Esophagus muscularis mucosa (tissue), 4 donors: ENCODE measurements at regions not wholly inside any gene's neighbourhood (a gene's known extent, or its start where the extent isn't known, plus 50 kb on each side); places are given as distances from the start of the nearest gene placed in this dataset.

ENCODE experiments used
- DNase-seq: peaks from one replicate; pipeline ENCODE4 v3.0.0-alpha.2; 2017; ENCODE audit errors: extremely low spot score
- H3K27ac ChIP-seq, 4 donors: fragments of 200-600 bp; sonication (generic); replicated peaks in 1 of 4; 1 replicate in 3 of 4; 2 replicates in 1 of 4; pipeline ENCODE4 v1.5.1; 2016 to 2019; ENCODE audit warnings: mild to moderate bottlenecking in 1 of 4
- H3K27me3 ChIP-seq, 4 donors: fragments of 200-600 bp; sonication (generic); one replicate each; pipeline versions ENCODE4 v1.5.1 to v1.6.0; 2016 to 2019
- H3K36me3 ChIP-seq, 4 donors: fragments of 200-600 bp; sonication (generic); one replicate each; pipeline ENCODE4 v1.5.1; 2016 to 2019
- H3K4me1 ChIP-seq, 4 donors: fragments of 200-600 bp; sonication (generic); one replicate each; pipeline ENCODE4 v1.5.1; 2016 to 2019
- H3K4me3 ChIP-seq, 4 donors: fragments of 200-600 bp; sonication (generic); 1 replicate in 2 of 4; 2 replicates in 2 of 4; pipeline ENCODE4 v1.5.1; 2016 to 2019; ENCODE audit warnings: mild to moderate bottlenecking in 4 of 4, moderate library complexity in 1 of 4
- H3K9me3 ChIP-seq, 4 donors: fragments of 200-600 bp; sonication (generic); 1 replicate in 3 of 4; 2 replicates in 1 of 4; pipeline ENCODE4 v1.5.1; 2016 to 2019
- CTCF ChIP-seq, 3 experiments: fragments of 200-600 bp in 2 of 3; fragments of 450-650 bp in 1 of 3; sonication (generic) in 2 of 3; IDR thresholded peaks; one replicate each; pipeline ENCODE4 v1.5.1; 2017 to 2019; ENCODE audit warnings: antibody characterized with exemption in 3 of 3, mild to moderate bottlenecking in 2 of 3, moderate library complexity in 1 of 3
- EP300 ChIP-seq: sonication (generic); formaldehyde crosslinking; IDR thresholded peaks from one replicate; pipeline ENCODE4 v1.6.1; 2017; ENCODE audit warnings: antibody characterized with exemption
- POLR2A ChIP-seq: fragments of 450-650 bp; IDR thresholded peaks from one replicate; pipeline ENCODE4 v1.6.1; 2017; ENCODE audit warnings: antibody characterized with exemption, moderate library complexity, mild to moderate bottlenecking, low read depth
- POLR2AphosphoS5 ChIP-seq, 2 donors: sonication (generic); formaldehyde crosslinking; IDR thresholded peaks; one replicate each; pipeline ENCODE4 v1.6.1; 2017; ENCODE audit warnings: antibody characterized with exemption in 2 of 2
- WGBS: methylation state at CpG from one replicate; pipeline ENCODE4 v1.1.5; 2018; 5-methylcytosine and 5-hydroxymethylcytosine counted together
- intact Hi-C: fragments of 100-400 bp; cut with DNase I; formaldehyde crosslinking; loops from one replicate; pipeline ENCODE4 v1.15.1; 2023

GRCh38 chr11:23564370-23564769, 704.1 kb upstream of the CCDC179 start:
- no peaks in the 10 kb centered on the region for H3K4me1 ChIP-seq
- WGBS, result 71% methylated on average over 2 of the region's 2 CpGs
- H3K27ac ChIP-seq, result no peak overlapping the region
- no peaks in the 10 kb centered on the region for H3K9me3 ChIP-seq
- intact Hi-C loops, result no loop called here
- no peaks in the 10 kb centered on the region for H3K27me3 ChIP-seq
- DNase-seq, result no peak
- H3K36me3 ChIP-seq, result no peaks in the 10 kb centered on the region
- no peak for TF ChIP-seq EP300
- no peak for TF ChIP-seq POLR2A
- TF ChIP-seq POLR2AphosphoS5 (IDR thresholded peaks at IDR 0.05), result no peak
- TF ChIP-seq CTCF (IDR thresholded peaks at IDR 0.05), result no peak
- no peak overlapping the region for H3K4me3 ChIP-seq

GRCh38 chr11:23569134-23569533, 708.9 kb upstream of the CCDC179 start:
- Histone ChIP-seq H3K4me1 (no peaks in the 10 kb centered on the region), H3K4me3 (no peak overlapping the region), H3K9me3 (no peaks in the 10 kb centered on the region), H3K27me3 (no peaks in the 10 kb centered on the region), H3K27ac (no peak overlapping the region), H3K36me3 (no peaks in the 10 kb centered on the region)
- 65% methylated on average over 1 of the region's 1 CpG for WGBS
- no peak for DNase-seq
- TF ChIP-seq POLR2AphosphoS5 (IDR thresholded peaks at IDR 0.05) (no peak), EP300 (no peak), CTCF (IDR thresholded peaks at IDR 0.05) (no peak), POLR2A (no peak)
- intact Hi-C loops, result no loop called here

- no peaks in the 10 kb centered on the region for H3K36me3 ChIP-seq
- intact Hi-C loops, result no loop called here
- no peaks in the 10 kb centered on the region for H3K9me3 ChIP-seq
- H3K4me1 ChIP-seq, result no peaks in the 10 kb centered on the region
- H3K27me3 ChIP-seq, result no peaks in the 10 kb centered on the region
- H3K27ac ChIP-seq, result no peak overlapping the region
- no peak overlapping the region for H3K4me3 ChIP-seq
- WGBS, result 66% methylated on average over 3 of the region's 3 CpGs
- no peak for DNase-seq
- TF ChIP-seq POLR2A (no peak), CTCF (IDR thresholded peaks at IDR 0.05) (no peak), EP300 (no peak), POLR2AphosphoS5 (IDR thresholded peaks at IDR 0.05) (no peak)
Observed at GRCh38 chr11:23569547-23569946, 709.3 kb upstream of the CCDC179 start.

- Histone ChIP-seq H3K4me3 (no peak overlapping the region), H3K27me3 (no peaks in the 10 kb centered on the region), H3K36me3 (no peaks in the 10 kb centered on the region), H3K4me1 (no peaks in the 10 kb centered on the region), H3K27ac (no peak overlapping the region), H3K9me3 (no peaks in the 10 kb centered on the region)
- DNase-seq, result no peak
- no peak for TF ChIP-seq POLR2AphosphoS5 (IDR thresholded peaks at IDR 0.05)
- TF ChIP-seq CTCF (IDR thresholded peaks at IDR 0.05), result no peak
- no peak for TF ChIP-seq POLR2A
- no peak for TF ChIP-seq EP300
- intact Hi-C loops, result no loop called here
Observed at GRCh38 chr11:23570828-23571227, 710.6 kb upstream of the CCDC179 start.

GRCh38 chr11:23573429-23573828, 713.2 kb upstream of the CCDC179 start:
- intact Hi-C loops, result no loop called here
- TF ChIP-seq CTCF (IDR thresholded peaks at IDR 0.05) (no peak), POLR2AphosphoS5 (IDR thresholded peaks at IDR 0.05) (no peak), EP300 (no peak), POLR2A (no peak)
- Histone ChIP-seq H3K9me3 (no peaks in the 10 kb centered on the region), H3K27me3 (no peaks in the 10 kb centered on the region), H3K27ac (no peak overlapping the region), H3K36me3 (no peaks in the 10 kb centered on the region), H3K4me1 (no peaks in the 10 kb centered on the region), H3K4me3 (no peak overlapping the region)
- WGBS, result 86% methylated on average over 1 of the region's 1 CpG
- DNase-seq, result no peak
